Heart left ventricle (tissue), 16 donors: ENCODE measurements at regions not wholly inside any gene's neighbourhood (a gene's known extent, or its start where the extent isn't known, plus 50 kb on each side); places are given as distances from the start of the nearest gene placed in this dataset.

ENCODE experiments used
- ATAC-seq, 4 donors: fragments of 200-7000 bp; cut with Tn5 transposase; one replicate each; pipeline ENCODE4 v1.9.1; 2020 to 2022; ENCODE audit warnings: moderate library complexity in 4 of 4, mild to moderate bottlenecking in 3 of 4, moderate number of reproducible peaks in 1 of 4
- DNase-seq, 5 donors: peaks; one replicate each; pipeline ENCODE4 v3.0.0-alpha.2; 2020
- H3K27ac ChIP-seq, 12 donors: fragments of 200-600 bp; sonication (generic) in 4 of 12; one replicate each; pipeline versions ENCODE4 v1.5.0 to v1.8.0; 2016 to 2022; ENCODE audit warnings: mild to moderate bottlenecking in 2 of 12
- H3K27me3 ChIP-seq, 9 donors: fragments of 200-600 bp; sonication (generic) in 2 of 9; one replicate each; pipeline versions ENCODE4 v1.5.1 to v1.8.0; 2016 to 2022; ENCODE audit warnings: mild to moderate bottlenecking in 3 of 9
- H3K36me3 ChIP-seq, 9 donors: fragments of 200-600 bp; sonication (generic) in 2 of 9; one replicate each; pipeline versions ENCODE4 v1.5.0 to v1.8.0; 2018 to 2022; ENCODE audit warnings: mild to moderate bottlenecking in 2 of 9
- H3K4me1 ChIP-seq, 12 donors: fragments of 200-600 bp; sonication (generic) in 4 of 12; one replicate each; pipeline versions ENCODE4 v1.5.0 to v1.8.0; 2016 to 2022; ENCODE audit warnings: mild to moderate bottlenecking in 3 of 12
- H3K4me3 ChIP-seq, 12 donors: fragments of 200-600 bp; sonication (generic) in 4 of 12; one replicate each; pipeline versions ENCODE4 v1.5.0 to v1.8.0; 2017 to 2022; ENCODE audit warnings: mild to moderate bottlenecking in 9 of 12, moderate library complexity in 4 of 12
- H3K9me3 ChIP-seq, 12 donors: fragments of 200-600 bp; sonication (generic) in 4 of 12; one replicate each; pipeline versions ENCODE4 v1.5.0 to v1.8.0; 2016 to 2022; ENCODE audit warnings: mild to moderate bottlenecking in 1 of 12
- POLR2A ChIP-seq, 2 donors: fragments of 450-650 bp; IDR thresholded peaks; one replicate each; pipeline ENCODE4 v1.6.1; 2017; ENCODE audit warnings: antibody characterized with exemption in 2 of 2, mild to moderate bottlenecking in 2 of 2, moderate library complexity in 2 of 2
- WGBS, 4 donors: extraction: QIAGEN DNeasy Blood & Tissue Kit in 2 of 4; methylation state at CpG; one replicate each; pipeline versions ENCODE4 v1.1.5 to v1.1.7; 2013 to 2018; 5-methylcytosine and 5-hydroxymethylcytosine counted together
- intact Hi-C, 10 donors: fragments of 100-400 bp; cut with DNase I; formaldehyde crosslinking; loops; one replicate each; pipeline versions ENCODE4 v1.11.1 to v1.14.2; 2022
- TF ChIP-seq, protein P1 (sequence below), 12 donors: fragments of 200-600 bp; sonication (generic) in 4 of 12; IDR thresholded peaks; one replicate each; pipeline versions ENCODE4 v1.5.0 to v1.8.0; 2018 to 2022; ENCODE audit warnings: antibody characterized with exemption in 12 of 12, mild to moderate bottlenecking in 5 of 12
- donor health status: ischemic (EF 13 %, LVEDD 7.1; RV severe dilation, severe dysfunction).
- donor health status: healthy with polysubstance abuse.
- donor health status: DM: no; HTN: yes; CAD: no.
- donor health status: DM: no; HTN: no; CAD: no.
- donor health status: ischemic (EF 25% LVEDD 6.9; RV normal size, moderate dysfunction).
- donor health status: ischemic (EF 25% LVEDD 5.7; RV mildly dilated, moderate dysfunction).
- donor health status: healthy.
- donor health status: DM: yes; HTN: yes; CAD: no.
- donor health status: ischemic (EF 35%, LVEDD 5.7; RV mildly dilated, moderate dysfunction).
- donor health status: nonischemic (EF 11% LVEDD 7.7; RV severe dilation, severe dysfunction).
- donor health status: DM: yes; HTN: yes; CAD: no.
- donor health status: PGD.
- donor health status: ischemic (EF 29% LVEDD 5.4; RV normal size, mild dysfunction).
- donor health status: nonischemic (EF 23%, LVEDD 6.1; RV moderate dilation, normal function).

DNA sequence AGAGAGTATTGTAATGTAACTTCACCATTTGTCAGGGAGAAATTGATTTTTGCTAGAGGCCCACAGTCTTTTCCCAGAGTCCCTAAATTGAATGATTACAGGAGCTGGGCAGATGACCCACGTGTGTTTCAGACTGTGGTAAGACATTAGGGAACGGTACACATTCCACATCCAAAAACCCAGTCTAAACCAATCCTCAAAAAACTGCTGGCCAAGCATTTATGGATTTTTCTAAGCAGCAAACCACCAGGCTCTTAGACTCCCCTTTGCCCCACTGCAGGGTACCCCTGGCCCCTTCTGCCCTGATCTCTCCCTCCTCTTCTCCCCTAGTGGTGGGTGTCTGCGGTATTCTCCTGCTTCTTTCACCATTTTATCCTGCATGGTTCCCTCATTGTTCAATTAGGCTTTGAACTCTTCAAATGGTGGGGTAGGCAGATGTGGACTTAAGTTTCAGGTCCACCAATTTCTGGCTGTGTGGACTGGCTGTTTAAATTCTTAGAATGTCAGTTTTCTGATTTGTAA is 135.5 kb upstream of the SORCS3 start:
- Histone ChIP-seq H3K4me3 (no peak overlapping the region), H3K9me3 (no peaks in the 10 kb centered on the region), H3K4me1 (no peaks in the 10 kb centered on the region), H3K27ac (no peak overlapping the region), H3K36me3 (no peaks in the 10 kb centered on the region), H3K27me3 (peaks cover 0 to 19% (median 0%) of the 10 kb centered on the region in 9 donors)
- TF ChIP-seq POLR2A (IDR thresholded peaks at IDR 0.05), result no peak
- TF ChIP-seq, protein P1, sequence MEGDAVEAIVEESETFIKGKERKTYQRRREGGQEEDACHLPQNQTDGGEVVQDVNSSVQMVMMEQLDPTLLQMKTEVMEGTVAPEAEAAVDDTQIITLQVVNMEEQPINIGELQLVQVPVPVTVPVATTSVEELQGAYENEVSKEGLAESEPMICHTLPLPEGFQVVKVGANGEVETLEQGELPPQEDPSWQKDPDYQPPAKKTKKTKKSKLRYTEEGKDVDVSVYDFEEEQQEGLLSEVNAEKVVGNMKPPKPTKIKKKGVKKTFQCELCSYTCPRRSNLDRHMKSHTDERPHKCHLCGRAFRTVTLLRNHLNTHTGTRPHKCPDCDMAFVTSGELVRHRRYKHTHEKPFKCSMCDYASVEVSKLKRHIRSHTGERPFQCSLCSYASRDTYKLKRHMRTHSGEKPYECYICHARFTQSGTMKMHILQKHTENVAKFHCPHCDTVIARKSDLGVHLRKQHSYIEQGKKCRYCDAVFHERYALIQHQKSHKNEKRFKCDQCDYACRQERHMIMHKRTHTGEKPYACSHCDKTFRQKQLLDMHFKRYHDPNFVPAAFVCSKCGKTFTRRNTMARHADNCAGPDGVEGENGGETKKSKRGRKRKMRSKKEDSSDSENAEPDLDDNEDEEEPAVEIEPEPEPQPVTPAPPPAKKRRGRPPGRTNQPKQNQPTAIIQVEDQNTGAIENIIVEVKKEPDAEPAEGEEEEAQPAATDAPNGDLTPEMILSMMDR (IDR thresholded peaks at IDR 0.05), result no peak
- intact Hi-C loops, result no loop called here
- no peak for ATAC-seq
- DNase-seq, result no peak
- WGBS, 4 donors, result 67 to 78% (median 70%) methylated on average over 3 of the region's 3 CpGs

DNA sequence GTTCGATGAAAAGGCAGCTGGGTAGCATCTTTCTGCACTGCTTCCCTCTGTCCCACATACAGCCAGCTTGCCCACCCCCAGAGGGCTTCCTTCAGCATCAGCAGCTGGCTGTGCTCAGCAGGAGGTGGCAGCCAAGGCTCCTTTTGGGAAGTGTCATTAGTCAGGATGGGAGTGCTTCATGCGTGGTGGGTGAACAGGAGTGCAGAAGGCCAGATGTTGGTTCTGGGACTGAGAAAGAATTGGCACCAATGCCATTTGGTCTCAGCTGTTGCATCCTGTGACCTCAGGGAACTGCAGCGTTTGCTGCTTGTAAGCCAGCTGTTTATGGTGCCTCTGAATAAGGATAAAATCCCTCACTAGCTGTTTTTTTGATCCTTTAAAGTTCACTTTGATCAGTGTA is 131.1 kb upstream of the SORCS3 start:
- Histone ChIP-seq H3K4me3 (no peak overlapping the region), H3K4me1 (no peaks in the 10 kb centered on the region), H3K9me3 (no peaks in the 10 kb centered on the region), H3K36me3 (no peaks in the 10 kb centered on the region), H3K27ac (no peak overlapping the region), H3K27me3 (peaks cover 0 to 25% (median 0%) of the 10 kb centered on the region in 9 donors)
- ATAC-seq (no peak), DNase-seq (no peak)
- 50 to 56% (median 54%) methylated on average over 3 of the region's 3 CpGs for WGBS, 4 donors
- intact Hi-C loops, result no loop called here
- TF ChIP-seq, protein P1 (IDR thresholded peaks at IDR 0.05), result no peak
- TF ChIP-seq POLR2A (IDR thresholded peaks at IDR 0.05), result no peak

DNA sequence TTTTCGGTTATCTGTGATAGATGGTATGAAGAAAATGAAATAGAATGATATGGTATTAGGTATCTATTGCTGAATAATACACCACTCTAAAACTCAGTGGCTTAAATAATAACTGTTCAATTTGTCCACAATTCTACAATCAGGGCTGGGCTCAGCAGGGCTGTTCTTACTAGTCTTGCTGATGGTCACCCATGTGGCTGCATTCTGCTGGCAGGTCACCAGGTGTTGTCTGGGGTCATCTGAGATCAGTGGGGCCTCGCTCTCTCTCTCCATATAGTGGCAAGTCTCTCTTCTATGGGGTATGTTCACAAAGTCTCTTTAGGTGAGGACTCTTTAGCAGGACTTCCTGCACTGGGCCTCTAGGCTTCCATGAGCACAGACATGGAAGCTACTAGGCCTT is 130.4 kb upstream of the SORCS3 start:
- DNase-seq, result no peak
- Histone ChIP-seq H3K9me3 (no peaks in the 10 kb centered on the region), H3K36me3 (no peaks in the 10 kb centered on the region), H3K27me3 (peaks cover 0 to 23% (median 0%) of the 10 kb centered on the region in 9 donors), H3K4me3 (no peak overlapping the region), H3K4me1 (no peaks in the 10 kb centered on the region), H3K27ac (no peak overlapping the region)
- ATAC-seq, result no peak
- TF ChIP-seq, protein P1 (IDR thresholded peaks at IDR 0.05), result no peak
- no peak for TF ChIP-seq POLR2A (IDR thresholded peaks at IDR 0.05)
- 64 to 88% (median 82%) methylated on average over 2 of the region's 2 CpGs for WGBS, 4 donors
- intact Hi-C loops, result no loop called here

DNA sequence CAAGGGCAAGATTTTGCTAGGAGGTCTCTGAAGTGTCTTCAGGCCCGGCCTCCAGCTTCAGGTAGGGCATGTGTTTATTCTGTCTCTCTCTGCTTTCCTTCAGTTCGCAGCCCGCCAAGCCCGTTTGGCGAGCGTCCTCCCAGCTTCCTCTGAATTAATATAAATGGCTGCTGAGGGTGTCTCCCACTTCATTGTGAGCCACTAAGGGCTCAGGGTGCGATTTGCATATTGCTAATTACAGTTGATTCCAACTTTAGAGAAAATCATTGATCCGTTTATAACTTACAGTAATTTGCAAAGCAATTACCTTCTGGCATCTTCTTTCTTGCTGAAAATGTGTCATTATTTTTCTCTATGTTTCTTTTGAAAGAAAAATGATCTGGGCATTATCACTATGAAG is 128.3 kb upstream of the SORCS3 start:
- intact Hi-C loops, result no loop called here
- no peaks in the 10 kb centered on the region for H3K36me3 ChIP-seq
- H3K27me3 ChIP-seq, result peaks cover 0 to 16% (median 0%) of the 10 kb centered on the region in 9 donors
- DNase-seq (no peak), ATAC-seq (no peak)
- no peak overlapping the region for H3K27ac ChIP-seq
- H3K9me3 ChIP-seq, result no peaks in the 10 kb centered on the region
- H3K4me1 ChIP-seq, result no peaks in the 10 kb centered on the region
- H3K4me3 ChIP-seq, result no peak overlapping the region
- WGBS, 4 donors, result 44 to 63% (median 53%) methylated on average over 8 of the region's 8 CpGs
- no peak for TF ChIP-seq POLR2A (IDR thresholded peaks at IDR 0.05)
- TF ChIP-seq, protein P1 (IDR thresholded peaks at IDR 0.05), result no peak
